ENCODE measurements at regions not wholly inside any gene's neighbourhood (a gene's known extent, or its start where the extent isn't known, plus 50 kb on each side); places are given as distances from the start of the nearest gene placed in this dataset.
"Not testable (repeated sequence)": the region's sequence is repeated elsewhere in the genome, so short reads cannot be mapped to it uniquely, and the experiment has no call there.

DNA sequence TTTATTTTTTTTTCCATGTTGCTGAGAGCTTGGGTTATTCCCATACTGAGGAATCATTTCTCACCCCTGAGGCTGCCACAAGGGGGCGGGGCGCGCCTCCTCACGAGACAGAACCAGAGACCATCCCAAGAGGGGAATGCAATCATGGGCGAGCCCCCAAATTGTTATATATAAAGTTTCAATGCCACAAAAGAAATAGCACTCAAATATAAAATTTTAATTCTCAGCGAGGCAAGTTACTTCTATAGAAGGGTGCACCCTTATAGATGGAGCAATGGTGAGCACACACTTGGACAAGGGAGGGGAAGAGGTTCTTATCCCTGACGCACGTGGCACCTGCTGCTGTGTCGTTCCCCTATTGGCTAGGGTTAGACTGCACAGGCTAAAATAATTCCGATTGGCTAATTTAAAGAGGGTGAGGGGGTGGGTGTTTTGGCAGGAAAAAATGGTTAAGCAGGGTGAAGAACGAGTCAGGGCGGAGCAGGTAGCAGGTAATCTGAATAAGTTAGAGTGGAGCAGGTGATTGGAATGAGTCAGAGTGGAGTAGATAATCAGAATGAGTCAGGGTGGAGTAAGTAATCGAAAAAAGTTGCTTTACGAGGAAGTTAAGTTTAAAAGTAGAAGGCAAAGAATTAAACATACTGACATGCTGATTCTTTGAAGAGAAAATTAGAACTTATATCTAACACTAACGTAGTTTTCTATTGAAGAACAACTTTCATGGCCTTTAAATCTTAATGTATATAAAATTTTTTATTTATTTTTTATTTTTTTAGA, 177.5 kb downstream of the MTCL1 start:
- DNase-seq (ENCODE audit: low spot score) = no peak

DNA sequence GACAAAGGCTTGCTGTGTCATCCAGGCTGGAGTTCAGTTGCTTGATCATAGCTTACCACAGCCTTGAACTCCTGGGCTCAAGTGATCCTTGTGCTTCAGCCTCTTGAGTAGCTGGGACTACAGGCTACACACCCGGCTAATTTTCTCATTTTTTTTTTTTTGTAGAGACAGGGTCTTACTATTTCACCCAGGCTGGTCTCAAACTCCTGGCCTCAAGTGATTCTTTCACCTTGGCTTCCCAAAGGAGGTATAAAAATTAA, 178.0 kb downstream of the MTCL1 start:
- no peak for DNase-seq (ENCODE audit: low spot score)

GRCh38 chr18:8887877-8888276, 182.5 kb downstream of the MTCL1 start:
- not testable (repeated sequence) for DNase-seq (ENCODE audit: low spot score)

GRCh38 chr18:8889489-8889888, 184.1 kb downstream of the MTCL1 start:
- DNase-seq (ENCODE audit: low spot score) = peak; percentile 52

- not testable (repeated sequence) for DNase-seq (ENCODE audit: low spot score)
Measured at GRCh38 chr18:8890503-8890902, 185.1 kb downstream of the MTCL1 start.

GRCh38 chr18:8890957-8891464, 185.7 kb downstream of the MTCL1 start:
- peak; percentile 80 for DNase-seq (ENCODE audit: low spot score)

- DNase-seq (ENCODE audit: low spot score) = no peak
Measured at GRCh38 chr18:8893221-8893620, 187.9 kb downstream of the MTCL1 start.

GRCh38 chr18:8893628-8894231, 188.4 kb downstream of the MTCL1 start:
- DNase-seq (ENCODE audit: low spot score) = no peak

- DNase-seq (ENCODE audit: low spot score) = no peak
Measured at GRCh38 chr18:8894823-8895222, 189.5 kb downstream of the MTCL1 start.

- DNase-seq (ENCODE audit: low spot score) = no peak
Measured at GRCh38 chr18:8895341-8895740, 190.0 kb downstream of the MTCL1 start.

GRCh38 chr18:8895987-8896619, 190.7 kb downstream of the MTCL1 start:
- peak; percentile 70 for DNase-seq (ENCODE audit: low spot score)

DNA sequence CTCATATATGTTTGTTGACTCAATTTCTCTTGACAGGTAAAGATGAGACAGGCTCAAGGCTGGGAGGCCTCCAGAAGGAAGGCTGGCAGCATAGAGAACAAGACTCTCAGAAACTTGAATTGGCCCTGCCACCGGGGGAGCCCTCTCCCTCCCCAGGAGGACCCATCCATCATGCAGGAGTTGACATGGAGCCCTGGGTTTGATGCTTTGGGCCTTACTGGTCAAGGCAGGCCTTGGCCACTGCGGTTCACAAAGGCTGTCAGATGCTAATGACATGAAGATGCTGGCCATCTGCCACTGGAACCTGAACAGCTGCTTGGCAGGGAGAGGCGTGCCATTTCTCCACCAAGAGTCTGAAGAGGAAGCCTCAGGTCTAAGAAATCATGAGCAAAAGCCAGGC, 193.6 kb downstream of the MTCL1 start:
- no peak for DNase-seq (ENCODE audit: low spot score)

- DNase-seq (ENCODE audit: low spot score) = no peak
Measured at GRCh38 chr18:8900552-8900951, 195.2 kb downstream of the MTCL1 start.

- DNase-seq (ENCODE audit: low spot score) = no peak
Measured at GRCh38 chr18:8901019-8901418, 195.7 kb downstream of the MTCL1 start.

DNA sequence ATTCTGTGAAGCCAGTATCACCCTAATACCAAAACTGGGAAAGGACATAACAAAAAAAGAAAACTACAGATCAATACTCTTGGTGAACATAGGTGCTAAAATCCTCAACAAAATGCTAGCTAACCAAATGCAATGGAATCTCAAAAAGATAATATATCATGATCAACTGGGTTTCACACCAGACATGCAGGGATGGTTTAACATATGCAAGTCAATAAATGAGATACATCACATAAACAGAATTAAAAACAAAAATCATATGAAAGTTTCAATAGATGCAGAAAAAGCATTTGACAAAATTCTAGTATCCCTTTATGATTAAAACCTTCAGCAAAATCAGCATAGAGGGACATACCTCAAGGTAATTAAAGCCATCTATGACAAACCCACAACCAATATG, 198.2 kb upstream of the NDUFV2 start:
- DNase-seq (ENCODE audit: low spot score) = no peak

DNA sequence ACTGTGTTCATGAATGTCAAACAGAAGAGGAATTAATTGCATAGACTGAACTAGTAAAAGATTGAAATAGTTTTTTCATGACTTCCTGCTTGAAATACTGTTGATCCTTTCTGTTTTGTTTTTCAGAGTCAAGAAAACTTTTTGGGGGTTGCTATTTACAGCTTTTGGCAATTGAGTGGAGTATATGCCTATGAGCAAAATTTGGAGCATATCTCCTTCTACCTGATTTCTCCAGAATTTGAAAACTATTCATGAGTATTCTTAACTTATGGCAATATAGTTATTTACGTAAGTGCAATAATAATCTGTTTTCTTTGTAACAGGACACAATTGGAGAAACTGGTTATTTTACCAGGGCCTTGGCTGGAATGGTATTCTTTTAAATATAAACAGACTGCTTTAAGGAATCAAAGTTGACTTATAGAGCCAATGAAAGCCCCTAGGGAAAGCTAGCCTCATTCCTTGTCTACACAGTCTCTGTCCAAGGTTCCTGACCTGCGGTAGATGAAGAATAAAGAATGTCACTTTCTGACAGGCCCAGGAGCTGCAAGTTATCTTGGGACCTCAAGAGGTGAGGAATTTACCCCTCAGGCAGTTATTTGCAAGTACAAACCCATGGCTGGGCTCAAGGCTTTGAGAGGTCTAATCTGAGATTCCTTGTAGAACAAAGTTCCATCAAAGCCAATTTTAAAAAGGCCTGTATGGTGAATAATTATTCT, 193.5 kb upstream of the NDUFV2 start:
- DNase-seq (ENCODE audit: low spot score) = no peak

GRCh38 chr18:8910186-8910822, 192.2 kb upstream of the NDUFV2 start:
- DNase-seq (ENCODE audit: low spot score) = no peak

- DNase-seq (ENCODE audit: low spot score) = peak; percentile 21
Measured at GRCh38 chr18:8910843-8911242, 191.7 kb upstream of the NDUFV2 start.

DNA sequence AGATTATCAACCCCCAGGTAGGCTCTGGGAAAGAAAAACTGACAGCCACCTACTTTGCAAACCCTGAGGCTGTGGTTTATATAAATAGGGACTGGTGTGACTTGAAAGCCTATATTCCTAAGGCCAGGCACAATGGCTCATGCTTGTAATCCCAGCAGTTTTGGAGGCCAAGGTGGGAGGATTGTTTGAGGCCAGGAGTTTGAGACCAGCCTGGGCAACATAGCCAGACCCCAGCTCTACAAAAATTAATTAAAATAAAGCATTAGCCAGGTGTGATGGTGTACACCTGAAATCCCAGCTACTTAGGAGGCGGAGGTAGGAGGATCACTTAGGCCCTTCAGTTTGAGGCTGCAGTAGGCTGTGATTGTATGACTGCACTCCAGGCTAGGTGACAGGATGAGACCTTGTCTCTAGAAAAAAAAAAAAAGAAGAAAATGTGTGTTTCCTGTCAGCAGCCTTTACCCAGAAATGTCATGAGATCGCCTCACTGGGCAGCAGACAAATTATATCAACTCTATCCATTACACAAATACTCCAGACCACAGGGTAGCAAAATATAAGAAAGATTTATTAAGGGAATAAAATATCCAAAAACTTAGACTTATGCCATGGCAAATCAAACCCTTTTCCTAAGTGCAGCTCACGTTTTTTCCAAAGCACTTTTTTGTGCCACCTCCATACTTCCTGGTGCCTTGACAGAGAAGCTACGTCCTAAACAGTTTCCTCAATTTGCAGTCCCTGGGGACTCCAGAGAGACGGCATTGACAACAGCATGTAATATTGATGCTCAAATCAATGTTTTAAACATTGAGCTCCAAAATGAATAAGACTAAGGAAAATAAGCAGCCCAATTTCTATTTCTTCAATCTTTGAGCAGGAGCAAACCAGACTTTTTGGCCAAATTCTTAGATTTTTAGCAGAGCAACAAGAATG, 190.8 kb upstream of the NDUFV2 start:
- no peak for DNase-seq (ENCODE audit: low spot score)

- DNase-seq (ENCODE audit: low spot score) = peak; percentile 39
Measured at GRCh38 chr18:8912348-8913326, 189.9 kb upstream of the NDUFV2 start.
